Esophagus squamous epithelium (tissue), 4 donors: ENCODE measurements at regions not wholly inside any gene's neighbourhood (a gene's known extent, or its start where the extent isn't known, plus 50 kb on each side); places are given as distances from the start of the nearest gene placed in this dataset.

Source experiments
- CTCF ChIP-seq, 6 experiments: fragments of 450-650 bp in 4 of 6; fragments of 200-600 bp in 2 of 6; sonication (generic) in 2 of 6; IDR thresholded peaks; one replicate each; pipeline ENCODE4 v1.5.1; 2016 to 2019; ENCODE audit warnings: antibody characterized with exemption in 6 of 6, mild to moderate bottlenecking in 4 of 6, moderate library complexity in 4 of 6
- POLR2A ChIP-seq, 4 donors: fragments of 450-650 bp; IDR thresholded peaks; one replicate each; pipeline ENCODE4 v1.6.1; 2017; ENCODE audit warnings: antibody characterized with exemption in 4 of 4, mild to moderate bottlenecking in 4 of 4, moderate library complexity in 3 of 4

- TF ChIP-seq CTCF (IDR thresholded peaks at IDR 0.05) (no peak), POLR2A (IDR thresholded peaks at IDR 0.05) (no peak)
These were observed 494.6 kb downstream of the MAGEE1 start for GRCh38 chrX:76922100-76922499.
